ENCODE measurements at regions not wholly inside any gene's neighbourhood (a gene's known extent, or its start where the extent isn't known, plus 50 kb on each side); places are given as distances from the start of the nearest gene placed in this dataset.

GRCh38 chr9:126235336-126236243, 91.0 kb upstream of the MVB12B start (continued):
- TF ChIP-seq, protein P1, sequence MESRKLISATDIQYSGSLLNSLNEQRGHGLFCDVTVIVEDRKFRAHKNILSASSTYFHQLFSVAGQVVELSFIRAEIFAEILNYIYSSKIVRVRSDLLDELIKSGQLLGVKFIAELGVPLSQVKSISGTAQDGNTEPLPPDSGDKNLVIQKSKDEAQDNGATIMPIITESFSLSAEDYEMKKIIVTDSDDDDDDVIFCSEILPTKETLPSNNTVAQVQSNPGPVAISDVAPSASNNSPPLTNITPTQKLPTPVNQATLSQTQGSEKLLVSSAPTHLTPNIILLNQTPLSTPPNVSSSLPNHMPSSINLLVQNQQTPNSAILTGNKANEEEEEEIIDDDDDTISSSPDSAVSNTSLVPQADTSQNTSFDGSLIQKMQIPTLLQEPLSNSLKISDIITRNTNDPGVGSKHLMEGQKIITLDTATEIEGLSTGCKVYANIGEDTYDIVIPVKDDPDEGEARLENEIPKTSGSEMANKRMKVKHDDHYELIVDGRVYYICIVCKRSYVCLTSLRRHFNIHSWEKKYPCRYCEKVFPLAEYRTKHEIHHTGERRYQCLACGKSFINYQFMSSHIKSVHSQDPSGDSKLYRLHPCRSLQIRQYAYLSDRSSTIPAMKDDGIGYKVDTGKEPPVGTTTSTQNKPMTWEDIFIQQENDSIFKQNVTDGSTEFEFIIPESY (CRISPR knock-in tag; IDR thresholded peaks at IDR 0.05), result no peak
- TF ChIP-seq DPF2 (IDR thresholded peaks at IDR 0.05), result no peak
- TF ChIP-seq SMAD3 (CRISPR knock-in tag; conservative IDR thresholded peaks at IDR 0.05), result no peak

GRCh38 chr9:126236273-126236672, 90.4 kb upstream of the MVB12B start:
- H3K4me1 ChIP-seq (replicated peaks in 1 of 2; ENCODE audit: control insufficient read depth in 2 of 2, insufficient read depth in 2 of 2, low read length in 2 of 2), result no peaks in the 10 kb centered on the region
- ATAC-seq (no peak), DNase-seq (ENCODE audit: extremely low read depth in 1 of 4, low spot score in 3 of 4) (no peak), FAIRE-seq (no peak)
- intact Hi-C loops (cut with micrococcal nuclease), result no loop called here
- BruUV-seq (replicated peaks), result no TSS peak
- H3K79me2 ChIP-seq (ENCODE audit: control insufficient read depth, insufficient read depth, low read length), result no peaks in the 10 kb centered on the region
- no peak overlapping the region for H3K4me2 ChIP-seq (ENCODE audit: insufficient read depth, low read length)
- H3K27me3 ChIP-seq (ENCODE audit: control insufficient read depth in 2 of 2, insufficient read depth in 2 of 2, low read length in 2 of 2), result peaks cover 11 to 32% of the 10 kb centered on the region in 2 experiments; a peak in 4 of 5 replicates
- no peak overlapping the region for H3K4me3 ChIP-seq
- WGBS (ENCODE audit: insufficient coverage, low coverage, missing lambda C conversion rate), result 7% methylated on average over 7 of the region's 7 CpGs
- H3K9me3 ChIP-seq (replicated peaks; ENCODE audit: control insufficient read depth, insufficient read depth, low read depth, low read length), result no peaks in the 10 kb centered on the region
- in situ Hi-C loops (cut with MboI), result no loop called here
- no peaks in the 10 kb centered on the region for H4K20me1 ChIP-seq (replicated peaks; ENCODE audit: control insufficient read depth, insufficient read depth, low read length)
- H3K9me1 ChIP-seq (ENCODE audit: control insufficient read depth, insufficient read depth, low read length), result no peaks in the 10 kb centered on the region
- H2AFZ ChIP-seq (ENCODE audit: low read depth, low read length), result no peak overlapping the region
- ChIA-PET CTCF (ENCODE audit: low intra/inter-chr PET ratio) (no interaction called here), POLR2A (interaction anchor here (1.3 kb wide), 1 partner anchor 218 kb away, joined by 4 read pairs; no protein-coding TSS in a partner anchor)
- no peaks in the 10 kb centered on the region for H3K36me3 ChIP-seq (ENCODE audit: control insufficient read depth, insufficient read depth, low read length)
- no peak for TF ChIP-seq MTA2 (IDR thresholded peaks at IDR 0.05; ENCODE audit: low read depth)
- no peak for TF ChIP-seq MYBL2 (IDR thresholded peaks at IDR 0.05; ENCODE audit: low read depth)
- TF ChIP-seq MYBL2 (CRISPR knock-in tag; IDR thresholded peaks at IDR 0.05; ENCODE audit: borderline replicate concordance), result no peak
- no peak for TF ChIP-seq TRIM24 (IDR thresholded peaks at IDR 0.05)
- TF ChIP-seq LARP7 (IDR thresholded peaks at IDR 0.05), result no peak
- TF ChIP-seq VEZF1 (CRISPR knock-in tag; IDR thresholded peaks at IDR 0.05), result no peak
- no peak for TF ChIP-seq JUN (IDR thresholded peaks at IDR 0.05; ENCODE audit: borderline replicate concordance, low read depth, low read length)
- no peak for TF ChIP-seq JUN (CRISPR knock-in tag; IDR thresholded peaks at IDR 0.05; ENCODE audit: borderline replicate concordance)
- TF ChIP-seq POLR3G (IDR thresholded peaks at IDR 0.05; ENCODE audit: extremely low read depth, insufficient read length, insufficient replicate concordance), result no peak
- TF ChIP-seq NELFE (IDR thresholded peaks at IDR 0.05; ENCODE audit: insufficient read depth, insufficient read length), result no peak
- no peak for TF ChIP-seq SMARCA5 (IDR thresholded peaks at IDR 0.05)
- no peak for TF ChIP-seq ZNF347 (CRISPR knock-in tag; IDR thresholded peaks at IDR 0.05; ENCODE audit: low read depth)
- TF ChIP-seq ZNF175 (CRISPR knock-in tag; IDR thresholded peaks at IDR 0.05; ENCODE audit: low read depth), result no peak
- TF ChIP-seq ELF2 (CRISPR knock-in tag; IDR thresholded peaks at IDR 0.05), result no peak
- TF ChIP-seq SIN3A (IDR thresholded peaks at IDR 0.05; ENCODE audit: borderline replicate concordance in 2 of 2, control insufficient read depth in 1 of 2, low read depth in 2 of 2, low read length in 2 of 2), result no peak
- no peak for TF ChIP-seq XRCC5 (IDR thresholded peaks at IDR 0.05; ENCODE audit: low read depth, low read length)
- H3K27ac ChIP-seq (ENCODE audit: extremely low read depth, low read depth, low read length), result no peak overlapping the region
- no peak overlapping the region for H3K9ac ChIP-seq (ENCODE audit: insufficient read depth in 1 of 2, low read depth in 2 of 2, low read length in 2 of 2)

All from K562 (cell line).